HPDE6-E6E7 (cell line): ENCODE measurements at regions not wholly inside any gene's neighbourhood (a gene's known extent, or its start where the extent isn't known, plus 50 kb on each side); places are given as distances from the start of the nearest gene placed in this dataset.

Experiments used
- DNase-seq: peaks from one replicate; pipeline ENCODE4 v3.0.0; 2011; ENCODE audit warnings: missing footprints; ENCODE audit errors: extremely low spot score

GRCh38 chr1:88351960-88352359 is 332.1 kb upstream of the PKN2 start:
- DNase-seq = no peak

GRCh38 chr1:88354256-88354655 is 329.8 kb upstream of the PKN2 start:
- DNase-seq = no peak

- DNase-seq = no peak
Observed at GRCh38 chr1:88357729-88358128, 326.3 kb upstream of the PKN2 start.

DNA sequence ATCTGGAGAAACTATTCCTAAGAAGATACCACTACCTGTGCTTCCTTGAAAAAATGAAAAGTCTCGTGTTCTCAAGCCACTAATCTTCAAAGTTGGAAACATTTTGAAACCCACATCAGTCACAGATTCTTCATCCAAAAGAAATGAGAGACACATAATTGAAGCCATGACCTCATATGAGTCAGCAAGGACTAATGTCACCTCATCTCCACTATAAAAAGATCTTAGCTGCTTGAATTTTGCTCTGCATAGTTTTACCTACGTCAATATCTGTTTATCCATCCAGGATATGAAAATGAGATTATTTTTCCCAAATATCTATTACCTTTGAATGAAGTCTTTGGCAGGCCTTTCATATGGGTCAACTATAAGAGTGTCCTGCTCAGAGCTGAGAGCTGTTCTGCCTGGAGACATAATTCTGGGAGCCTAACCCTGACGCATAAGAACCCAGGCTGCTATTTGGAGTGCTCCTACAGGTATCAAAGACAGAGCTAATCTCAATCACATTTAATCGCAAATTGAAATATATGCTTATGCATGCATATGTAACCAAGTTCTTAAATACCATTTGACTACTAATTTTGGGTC is 312.5 kb upstream of the PKN2 start:
- DNase-seq = no peak

- DNase-seq = no peak
Observed at GRCh38 chr1:88375977-88376376, 308.1 kb upstream of the PKN2 start.

GRCh38 chr1:88376421-88376820 is 307.7 kb upstream of the PKN2 start:
- DNase-seq = no peak

DNA sequence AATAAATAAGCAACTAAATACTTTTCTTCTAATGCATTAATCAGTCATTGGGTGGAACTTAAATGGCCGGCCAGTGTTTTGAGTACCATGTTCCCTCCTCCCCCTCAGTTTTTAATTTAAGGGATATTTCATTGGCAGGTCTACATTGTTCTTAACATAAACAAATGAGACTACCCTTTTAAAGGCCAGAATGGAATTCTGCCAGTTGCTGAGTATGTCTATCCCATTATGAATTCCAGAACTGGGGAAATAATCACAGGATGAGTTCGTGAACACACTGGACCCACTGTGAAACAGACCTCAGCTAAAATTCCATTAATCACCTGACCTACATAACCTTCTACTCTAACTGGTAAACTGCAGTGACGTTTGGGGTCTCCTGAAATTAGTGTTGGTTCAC is 305.5 kb upstream of the PKN2 start:
- DNase-seq = no peak

- no peak for DNase-seq
Observed at GRCh38 chr1:88394958-88395357, 289.1 kb upstream of the PKN2 start.

DNA sequence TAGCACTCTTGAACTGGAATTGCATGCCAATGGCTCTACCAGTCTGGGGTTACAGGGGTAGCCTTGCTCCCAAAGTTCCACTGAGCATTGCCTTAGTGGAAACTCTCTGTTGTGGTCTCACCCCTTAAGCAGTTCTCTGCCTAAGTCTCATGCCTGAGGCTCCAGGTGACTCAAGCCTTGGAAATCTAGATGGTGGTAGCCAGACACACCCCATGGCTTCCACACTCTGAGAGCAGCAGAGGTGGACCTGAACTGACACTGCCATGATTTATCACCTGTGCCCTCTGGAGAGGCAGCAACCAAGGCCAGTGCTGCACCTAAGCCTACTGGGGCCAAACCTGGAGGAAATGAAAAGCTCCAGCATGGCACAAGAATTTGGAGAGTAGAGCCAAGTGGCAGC is 285.7 kb upstream of the PKN2 start:
- no peak for DNase-seq

- no peak for DNase-seq
Observed at GRCh38 chr1:88399690-88400089, 284.4 kb upstream of the PKN2 start.

GRCh38 chr1:88401313-88401712 is 282.8 kb upstream of the PKN2 start:
- no peak for DNase-seq

DNA sequence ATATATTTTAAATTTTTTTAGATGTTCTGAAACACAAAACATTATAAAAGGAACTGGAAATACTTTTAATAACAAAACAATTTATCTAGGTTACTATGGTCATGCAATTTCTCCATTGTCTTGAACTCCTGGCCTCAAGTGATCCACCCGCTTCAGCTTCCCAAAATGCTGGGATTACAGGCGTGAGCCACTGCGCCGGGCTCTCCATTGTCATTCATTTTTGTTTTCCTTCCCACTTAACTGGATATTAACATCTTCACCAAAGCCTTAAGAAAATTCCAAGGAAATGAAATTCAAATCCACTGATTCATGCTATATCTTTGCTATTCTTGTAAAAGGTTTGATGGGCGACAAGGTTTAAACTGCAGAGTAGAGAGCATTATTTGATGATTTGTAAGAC is 279.5 kb upstream of the PKN2 start:
- DNase-seq = no peak

DNA sequence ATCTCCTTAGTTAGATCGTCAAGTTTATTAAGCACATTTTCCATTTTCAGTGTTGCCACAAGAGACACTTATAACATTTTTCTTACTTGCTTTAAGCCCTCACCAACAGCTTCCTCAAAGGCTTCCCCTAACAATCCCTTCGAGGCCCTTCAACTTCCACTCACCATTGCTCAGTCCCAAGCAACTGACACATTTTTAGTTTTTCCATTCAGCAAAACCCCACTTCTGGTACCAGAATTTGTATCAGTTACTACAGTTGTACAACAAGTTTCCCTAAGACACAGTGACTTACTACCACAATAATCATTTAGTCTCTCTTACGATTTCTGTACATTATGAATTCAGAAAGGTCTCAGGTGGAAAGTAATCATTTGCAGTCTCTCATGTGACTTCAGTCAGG is 276.8 kb upstream of the PKN2 start:
- DNase-seq = no peak

GRCh38 chr1:88421997-88422396 is 262.1 kb upstream of the PKN2 start:
- no peak for DNase-seq

DNA sequence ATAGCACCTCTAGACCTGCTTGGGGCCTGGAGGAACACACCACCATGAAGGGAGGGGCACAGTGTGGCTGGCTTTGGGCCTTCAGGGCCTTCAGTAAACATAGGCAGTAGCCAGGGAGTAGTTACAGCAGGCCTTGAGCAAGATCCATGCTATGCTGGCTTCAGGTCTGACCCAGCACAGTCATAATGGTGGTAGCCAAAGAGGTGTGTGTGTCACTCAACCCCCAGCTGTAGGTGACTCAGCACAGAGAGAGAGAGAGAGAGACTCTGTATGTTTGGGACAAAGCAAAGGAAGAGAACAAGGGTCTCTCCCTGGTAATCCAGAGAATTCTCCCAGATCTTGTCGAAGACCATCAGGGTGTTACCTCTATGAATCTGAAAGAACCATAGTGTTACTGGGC is 250.5 kb upstream of the PKN2 start:
- no peak for DNase-seq

DNA sequence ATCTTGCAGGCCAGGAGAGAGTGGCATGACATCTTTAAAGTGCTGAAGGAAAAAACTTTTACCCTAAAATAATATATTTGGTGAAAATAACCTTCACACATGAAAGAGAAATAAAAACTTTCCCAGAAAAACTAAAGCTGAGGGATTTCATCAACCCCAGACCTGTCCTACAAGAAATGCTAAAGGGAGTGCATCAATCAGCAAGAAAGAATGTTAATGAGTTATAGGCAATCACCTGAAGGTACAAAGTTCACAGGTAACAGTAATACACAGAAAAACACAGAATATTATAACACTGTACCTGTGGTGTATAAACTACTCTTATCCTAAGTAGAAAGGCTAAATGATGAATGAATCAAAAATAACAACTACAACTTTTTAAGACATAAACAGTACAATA is 249.2 kb upstream of the PKN2 start:
- no peak for DNase-seq

DNA sequence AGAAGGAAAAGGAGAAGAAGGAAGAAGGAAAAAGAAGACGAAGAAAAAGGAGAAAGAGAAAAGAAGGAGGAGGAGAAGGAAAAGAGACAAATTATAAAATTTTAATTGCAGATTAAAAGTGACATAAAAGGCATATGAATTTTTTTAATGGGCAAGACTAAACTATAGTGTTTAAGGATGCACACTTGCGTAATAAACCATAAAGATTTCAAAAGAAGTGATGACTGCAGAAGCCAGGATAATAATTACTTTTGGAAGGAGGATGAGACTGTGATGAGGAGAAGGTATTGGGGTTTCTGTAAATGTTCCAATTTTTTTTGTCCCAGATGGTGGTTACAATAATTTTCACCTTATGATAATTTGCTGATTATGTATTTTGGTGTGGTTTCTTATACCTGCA is 243.1 kb upstream of the PKN2 start:
- no peak for DNase-seq

DNA sequence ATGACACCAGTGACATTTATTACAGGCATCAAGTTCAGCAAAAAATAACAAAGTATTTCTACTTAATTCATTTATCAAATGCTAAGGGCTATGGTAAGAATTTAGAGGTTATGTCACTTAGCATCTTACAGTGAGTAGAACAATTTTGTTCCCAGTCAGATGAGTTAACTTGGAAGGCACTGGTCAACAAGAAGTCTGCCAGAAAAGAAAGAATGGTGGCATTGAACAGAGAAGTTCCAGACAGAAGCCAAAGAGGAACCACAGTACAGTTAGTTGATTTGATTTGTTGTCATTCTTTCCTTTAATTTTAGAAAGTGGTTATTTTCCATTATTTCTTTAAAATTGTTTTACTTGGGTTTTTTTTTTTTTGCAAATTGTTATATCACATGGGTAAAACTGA is 232.2 kb upstream of the PKN2 start:
- no peak for DNase-seq

- no peak for DNase-seq
Observed at GRCh38 chr1:88453295-88453694, 230.8 kb upstream of the PKN2 start.

DNA sequence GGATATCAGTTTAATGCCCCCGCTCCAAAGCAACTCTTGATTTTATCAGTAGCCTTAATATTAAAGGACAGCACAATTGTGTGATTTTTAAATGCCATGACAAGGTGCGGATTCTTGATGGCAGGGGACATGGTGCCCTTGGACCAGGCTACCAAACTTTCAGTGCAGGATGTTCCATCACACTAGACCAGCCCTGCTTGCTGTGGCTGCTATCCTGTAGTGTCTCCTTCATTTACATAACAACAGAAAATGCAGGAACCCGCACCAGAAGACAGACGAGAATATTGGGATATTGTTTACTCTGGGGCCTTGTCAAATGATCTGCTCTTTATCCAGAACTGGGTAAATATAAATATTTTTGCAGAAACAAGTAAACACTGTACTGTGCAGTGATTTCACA is 229.3 kb upstream of the PKN2 start:
- no peak for DNase-seq

- no peak for DNase-seq
Observed at GRCh38 chr1:88455621-88456256, 228.3 kb upstream of the PKN2 start.

DNA sequence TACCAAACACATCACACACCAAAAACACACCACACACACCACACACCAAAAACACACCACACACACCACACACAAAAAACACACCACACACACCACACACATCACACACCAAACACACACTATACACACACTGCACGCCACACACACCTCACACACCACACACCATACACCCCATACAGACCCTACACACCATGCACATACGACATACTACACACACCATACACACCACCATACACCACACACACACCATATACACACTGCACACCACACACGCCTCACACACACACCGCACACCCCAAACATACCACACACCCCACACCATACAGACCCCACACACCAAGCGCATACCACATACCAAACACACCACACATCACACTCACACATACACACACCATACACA is 226.9 kb upstream of the PKN2 start:
- DNase-seq = no peak

DNA sequence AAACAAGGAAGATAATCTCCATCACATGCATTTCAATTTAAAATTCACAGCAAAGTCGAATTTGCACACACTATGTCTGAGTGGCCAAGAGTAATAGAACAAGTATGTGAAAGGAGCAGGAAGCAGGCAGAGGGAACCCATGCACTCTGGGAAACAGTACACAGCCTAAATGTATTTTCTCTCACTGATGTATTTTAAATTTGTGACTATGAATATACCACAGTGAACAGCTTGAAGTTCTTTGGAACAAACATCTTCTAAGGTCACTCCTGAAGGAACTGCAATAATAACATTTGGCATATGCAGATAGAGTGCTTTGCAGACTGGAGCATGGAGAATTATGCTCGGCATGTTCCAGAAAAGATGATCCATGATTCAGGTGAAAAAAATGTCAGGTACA is 223.1 kb upstream of the PKN2 start:
- DNase-seq = no peak

- no peak for DNase-seq
Observed at GRCh38 chr1:88462096-88462487, 222.0 kb upstream of the PKN2 start.
